ENCODE measurements at regions not wholly inside any gene's neighbourhood (a gene's known extent, or its start where the extent isn't known, plus 50 kb on each side); places are given as distances from the start of the nearest gene placed in this dataset.
"Not testable (repeated sequence)": the region's sequence is repeated elsewhere in the genome, so short reads cannot be mapped to it uniquely, and the experiment has no call there.

DNA sequence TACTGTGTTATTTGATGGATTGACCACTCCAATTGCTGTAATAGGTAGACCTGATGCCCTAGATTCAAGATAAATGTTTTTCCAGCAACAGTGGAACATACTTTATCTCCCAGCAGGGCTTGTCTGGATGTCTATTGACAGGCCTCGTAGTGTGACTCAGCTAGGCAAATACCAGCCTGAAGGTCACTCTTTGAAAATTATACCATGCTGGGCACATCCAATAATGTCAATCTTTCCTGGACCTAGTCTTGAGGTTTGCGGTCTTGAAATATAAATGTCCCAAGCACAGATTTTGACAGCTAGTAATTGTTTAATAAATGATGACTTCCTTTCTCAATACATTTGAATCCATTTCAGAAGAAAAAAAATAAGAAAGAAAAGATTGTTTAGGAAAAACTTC, 1138.0 kb upstream of the TMPRSS15 start:
- DNase-seq, result no peak

DNA sequence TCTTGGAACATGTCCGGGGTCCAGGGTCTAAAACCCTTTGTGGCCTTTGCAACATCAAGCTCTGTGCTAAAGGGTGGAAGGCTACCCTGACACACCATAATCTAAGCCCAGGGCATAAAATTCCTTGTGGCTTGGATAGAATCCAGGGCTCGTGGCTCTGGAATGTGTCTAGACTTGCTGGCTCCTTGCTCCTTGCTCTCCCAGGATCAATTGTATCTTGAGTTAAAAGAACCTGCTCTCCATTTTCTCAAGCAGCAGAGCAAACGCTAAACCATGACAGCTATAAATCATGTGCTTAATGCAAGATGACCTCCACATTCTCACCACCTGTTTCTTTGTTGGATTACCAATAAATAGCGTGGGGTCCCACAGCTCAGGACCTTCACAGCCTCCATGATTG, 1140.9 kb upstream of the TMPRSS15 start:
- DNase-seq, result not testable (repeated sequence)

DNA sequence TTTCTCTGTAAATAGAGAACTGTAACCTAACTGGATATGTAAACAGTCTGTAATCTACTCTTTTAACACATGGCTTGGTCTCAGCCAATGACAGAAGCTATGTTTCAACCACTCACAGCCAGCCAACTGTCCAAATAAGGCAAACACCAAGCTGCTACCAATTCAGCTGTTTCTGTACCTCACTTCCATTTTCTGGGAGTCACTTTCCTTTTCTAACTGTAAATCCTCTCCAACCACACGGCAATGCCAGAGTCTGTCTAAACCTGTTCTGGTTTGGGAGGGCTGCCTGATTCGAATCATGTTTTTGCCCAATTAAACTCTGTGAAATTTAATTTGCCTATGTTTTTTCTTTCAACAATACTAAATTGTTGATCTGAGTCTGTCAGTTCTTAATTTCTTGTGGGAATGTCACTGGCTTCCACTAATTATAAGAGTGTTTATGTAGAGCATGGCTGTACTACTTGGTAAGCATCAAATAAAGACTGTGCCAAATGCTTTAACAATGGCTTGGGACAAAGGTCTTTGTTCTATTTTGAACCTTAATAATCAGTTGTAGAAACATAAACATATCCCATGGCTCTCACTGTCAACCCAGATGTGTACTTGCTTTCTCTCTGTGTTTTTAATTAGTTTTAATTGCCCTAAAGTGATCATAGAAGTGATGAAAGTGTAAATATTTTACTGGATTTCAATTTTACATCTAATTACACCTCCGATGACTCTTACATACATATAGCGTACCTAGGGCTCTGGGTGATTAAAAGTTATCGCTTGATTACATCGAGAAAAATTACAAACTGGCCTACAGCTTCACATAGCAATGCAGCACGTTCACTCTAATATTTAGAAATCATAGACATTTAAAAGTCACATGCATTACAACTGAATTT, 1144.6 kb upstream of the TMPRSS15 start:
- no peak for DNase-seq

DNA sequence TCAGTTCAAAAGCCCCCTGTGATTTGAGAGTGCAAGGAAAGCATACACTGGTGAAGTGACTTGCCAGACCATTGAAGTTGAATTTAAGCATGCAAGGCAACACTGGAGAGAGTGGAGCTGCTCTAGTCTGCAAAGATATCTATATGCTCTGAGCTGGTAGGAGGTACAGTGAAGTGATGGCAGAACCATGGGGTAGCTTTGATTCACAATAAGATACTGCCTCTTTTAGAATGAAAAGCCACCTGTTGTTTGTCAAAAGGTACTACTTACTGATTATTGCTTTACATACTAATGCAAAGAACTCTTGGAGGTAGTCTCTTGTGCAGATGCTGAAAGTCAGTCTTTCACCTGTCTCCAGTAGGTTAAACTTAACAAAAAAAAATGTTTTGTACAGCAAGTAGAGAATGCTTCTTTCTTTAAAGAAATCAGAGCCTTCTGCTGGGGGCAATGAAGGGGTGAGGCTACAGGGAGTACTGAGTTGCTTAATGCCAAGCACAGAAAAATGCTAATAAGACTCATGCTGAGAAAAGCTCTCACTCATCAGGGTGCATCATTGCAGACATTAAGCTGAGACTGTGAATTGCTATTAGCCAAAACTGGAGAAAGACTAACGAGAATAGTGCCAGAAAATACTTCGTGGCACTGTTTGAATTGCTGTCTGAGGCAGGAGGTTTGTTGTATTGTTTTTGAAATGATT, 1150.5 kb upstream of the TMPRSS15 start:
- DNase-seq, result no peak

DNA sequence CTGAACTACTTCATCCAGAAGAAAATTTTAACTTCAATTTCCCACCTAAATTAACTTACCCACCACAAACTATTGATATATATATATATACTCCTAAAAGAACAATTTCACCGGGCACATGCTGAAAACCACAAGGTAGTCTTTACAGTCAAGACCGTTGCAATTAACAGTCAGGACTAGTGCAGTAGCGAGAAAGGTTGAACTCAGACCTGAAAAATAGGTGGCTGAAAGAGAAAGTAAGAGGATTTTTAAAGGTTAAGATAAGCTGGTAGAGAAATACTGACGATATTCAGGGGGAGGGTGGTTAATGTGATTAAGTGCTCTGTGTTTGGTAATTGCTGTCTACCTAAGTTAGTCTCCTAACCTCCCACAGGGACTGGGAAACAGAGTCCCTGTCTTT, 1153.5 kb upstream of the TMPRSS15 start:
- no peak for DNase-seq

DNA sequence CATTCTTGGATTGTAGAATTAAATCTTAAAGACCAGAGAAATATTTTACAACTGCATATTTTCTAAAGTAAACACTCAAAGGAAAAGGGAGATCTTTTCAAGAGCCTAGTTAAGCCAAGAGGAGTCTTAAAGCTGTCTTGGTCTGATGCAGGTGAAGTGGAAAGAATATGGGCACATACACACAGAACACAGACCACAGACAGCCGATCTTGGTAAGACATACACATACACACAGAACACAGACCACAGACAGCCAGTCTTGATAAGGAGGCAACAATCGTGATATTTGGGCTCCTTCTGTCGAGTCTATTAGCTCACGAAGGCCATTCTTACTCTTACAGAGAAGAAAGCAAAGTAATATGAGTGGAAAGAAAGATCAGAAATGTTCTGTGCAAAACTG, 1153.9 kb upstream of the TMPRSS15 start:
- DNase-seq, result no peak

- no peak for DNase-seq
These were observed 1162.0 kb upstream of the TMPRSS15 start for GRCh38 chr21:19565587-19565986.

DNA sequence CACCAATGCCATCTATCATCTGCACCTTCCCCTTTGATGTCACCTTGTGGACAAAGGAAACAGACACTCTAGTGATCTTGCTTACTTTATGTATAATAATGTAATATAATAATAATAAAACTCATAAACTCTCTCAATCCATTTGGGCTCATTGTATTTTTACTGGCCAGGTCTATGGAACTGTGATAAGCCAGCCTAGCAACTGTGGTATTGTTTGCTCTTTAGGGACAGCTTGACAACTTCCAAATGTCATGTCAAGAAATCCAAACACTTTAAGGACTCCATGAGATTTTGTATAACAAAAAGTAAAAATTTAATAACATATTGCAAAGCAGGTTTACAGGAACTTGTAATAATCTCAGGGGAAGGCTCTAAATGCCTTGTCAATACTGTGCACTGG, 1163.4 kb upstream of the TMPRSS15 start:
- no peak for DNase-seq

- no peak for DNase-seq
These were observed 1173.8 kb upstream of the TMPRSS15 start for GRCh38 chr21:19577381-19577780.

DNA sequence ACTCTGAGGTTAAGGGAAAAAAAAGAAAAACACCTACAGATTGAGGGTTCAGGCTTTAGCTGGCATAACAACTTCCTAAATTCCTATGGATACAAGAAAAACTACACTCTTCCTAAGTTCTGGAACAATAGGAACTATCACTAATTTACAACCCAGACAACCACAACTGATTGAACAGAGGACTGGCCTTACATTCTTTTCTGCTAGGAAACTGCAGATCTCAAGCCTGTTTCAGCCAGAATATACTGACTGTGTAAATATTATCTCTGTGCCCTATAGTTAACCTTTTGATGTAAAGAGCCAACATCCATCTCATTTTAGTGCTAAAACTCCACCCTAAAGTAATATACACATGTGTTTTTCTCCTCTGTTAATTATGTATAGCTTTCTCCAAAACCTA, 1186.5 kb upstream of the TMPRSS15 start:
- DNase-seq, result no peak

GRCh38 chr21:19603011-19603593, 1199.5 kb upstream of the TMPRSS15 start:
- no peak for DNase-seq

GRCh38 chr21:19608101-19608621, 1204.6 kb upstream of the TMPRSS15 start:
- DNase-seq, result no peak

DNA sequence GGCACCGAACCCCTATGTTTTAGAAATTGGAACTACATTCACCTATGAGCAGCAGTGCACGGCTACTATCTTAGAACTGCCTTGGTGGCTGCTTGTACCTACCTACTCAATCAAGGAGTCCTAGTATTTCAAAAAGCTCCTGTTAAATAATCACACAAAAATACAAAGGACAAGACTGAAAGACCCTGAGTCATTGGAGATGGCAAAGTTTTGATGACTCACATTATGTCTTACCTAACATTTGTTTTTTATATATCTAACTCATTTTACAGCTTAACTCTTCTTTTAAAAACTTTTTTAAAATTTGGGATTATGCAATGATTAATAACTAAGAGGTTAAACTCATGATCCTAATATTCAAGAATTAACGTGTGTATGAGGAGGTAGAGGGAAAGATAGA, 1206.0 kb upstream of the TMPRSS15 start:
- no peak for DNase-seq

DNA sequence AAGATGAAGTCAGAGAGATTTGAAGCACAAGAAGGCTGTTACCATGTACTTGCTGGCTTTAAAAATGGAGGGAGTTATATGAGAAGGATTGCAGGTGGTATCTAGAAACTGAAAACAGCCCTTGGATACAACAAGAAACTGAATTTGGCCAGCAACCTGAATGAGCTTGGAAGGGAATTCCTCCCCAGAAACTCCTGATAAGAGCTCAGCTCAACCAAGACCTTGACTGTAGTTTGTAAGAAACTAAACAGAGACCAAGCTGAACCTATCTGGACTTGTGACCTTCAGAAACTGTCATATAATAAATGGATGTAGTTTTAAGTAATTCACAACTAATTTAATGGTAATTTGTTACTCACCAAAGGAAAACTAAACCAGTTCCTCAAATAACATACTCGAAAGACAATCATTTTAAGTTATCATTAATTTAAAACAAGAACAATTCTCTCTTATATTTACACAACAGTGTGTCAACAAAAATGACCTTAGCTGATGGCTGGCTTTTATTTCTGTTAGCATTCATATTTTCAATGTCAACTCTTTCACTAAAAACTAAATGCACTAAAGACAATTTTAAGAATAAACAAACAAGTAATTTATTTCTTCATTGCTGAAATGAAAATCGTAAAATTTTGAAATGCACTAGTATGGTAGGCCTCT, 1218.4 kb upstream of the TMPRSS15 start:
- DNase-seq, result no peak

DNA sequence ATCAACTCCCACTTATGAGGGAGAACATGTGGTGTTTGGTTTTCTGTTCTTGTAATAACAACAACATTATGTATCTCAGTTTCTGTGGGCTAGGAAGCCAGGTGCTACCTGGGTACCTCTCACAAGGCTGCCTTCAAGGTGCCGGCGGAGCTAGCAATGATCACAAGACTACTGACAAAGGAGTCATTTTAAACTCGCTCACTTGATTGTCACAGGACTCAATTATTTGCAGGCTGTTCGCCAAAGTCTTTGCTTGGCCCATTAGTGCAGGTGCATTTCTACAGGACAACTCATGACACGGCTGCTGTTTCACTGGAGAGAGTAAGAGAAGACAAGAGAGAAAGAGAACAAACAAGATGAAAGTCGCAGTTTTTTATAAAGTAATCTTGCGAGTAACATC, 1237.4 kb upstream of the TMPRSS15 start:
- no peak for DNase-seq

DNA sequence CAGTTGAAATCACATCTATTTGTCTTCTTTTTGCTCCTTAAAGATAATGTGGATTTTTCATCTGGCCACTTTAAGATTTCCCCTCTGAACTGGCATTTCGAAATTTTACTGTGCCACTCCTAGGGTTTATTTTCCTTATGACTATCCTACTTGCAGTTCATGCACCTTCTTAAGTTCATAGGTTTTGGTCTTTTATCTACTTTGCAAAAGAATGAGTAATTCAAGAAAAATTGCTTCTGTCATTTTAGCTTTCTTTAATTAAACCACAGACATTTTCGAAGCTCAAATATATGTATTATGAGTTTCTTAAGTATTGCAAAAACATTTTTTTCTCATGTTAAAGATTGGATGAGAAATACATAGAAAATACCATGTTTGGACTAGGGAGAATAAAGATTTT, 1244.8 kb upstream of the TMPRSS15 start:
- DNase-seq, result no peak

DNA sequence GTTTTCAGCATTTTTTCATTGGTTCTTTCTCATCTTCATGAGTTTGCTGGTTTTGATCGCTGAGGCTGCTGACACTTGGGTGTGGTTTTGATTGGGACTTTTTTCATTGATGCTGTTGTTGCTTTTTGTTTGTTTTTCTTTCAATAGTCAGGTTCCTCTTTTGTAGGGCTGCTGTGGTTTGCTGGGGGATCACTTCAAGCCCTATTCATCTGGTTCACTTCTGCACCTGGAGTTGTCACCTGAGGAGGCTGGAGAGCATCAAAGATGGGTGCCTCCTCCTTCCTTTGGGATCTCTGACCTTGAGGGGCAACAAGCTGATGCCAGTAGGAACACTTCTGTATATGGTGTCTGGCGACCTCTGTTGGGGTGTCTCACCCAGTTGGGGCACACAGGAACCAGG, 1279.9 kb upstream of the TMPRSS15 start:
- DNase-seq, result no peak

DNA sequence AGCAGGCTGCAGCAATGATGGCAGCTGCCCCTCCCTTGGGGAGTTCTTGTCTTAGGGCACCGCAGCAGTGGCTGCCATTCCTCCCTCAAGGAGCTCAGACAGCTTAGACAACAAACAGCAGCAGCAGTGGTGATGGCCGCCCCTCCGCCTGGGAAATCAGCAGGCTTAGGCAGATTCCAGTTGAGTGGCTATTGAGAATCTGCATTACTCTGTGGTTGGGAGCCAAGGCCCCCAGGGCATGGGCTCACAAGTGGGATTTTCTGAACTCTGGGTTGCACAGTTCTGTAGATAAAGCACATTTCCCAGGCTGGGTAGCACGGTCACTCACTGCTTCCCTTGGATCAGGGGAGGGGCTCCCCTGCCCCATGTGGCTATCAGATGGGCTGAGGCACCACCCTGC, 1280.7 kb upstream of the TMPRSS15 start:
- no peak for DNase-seq

DNA sequence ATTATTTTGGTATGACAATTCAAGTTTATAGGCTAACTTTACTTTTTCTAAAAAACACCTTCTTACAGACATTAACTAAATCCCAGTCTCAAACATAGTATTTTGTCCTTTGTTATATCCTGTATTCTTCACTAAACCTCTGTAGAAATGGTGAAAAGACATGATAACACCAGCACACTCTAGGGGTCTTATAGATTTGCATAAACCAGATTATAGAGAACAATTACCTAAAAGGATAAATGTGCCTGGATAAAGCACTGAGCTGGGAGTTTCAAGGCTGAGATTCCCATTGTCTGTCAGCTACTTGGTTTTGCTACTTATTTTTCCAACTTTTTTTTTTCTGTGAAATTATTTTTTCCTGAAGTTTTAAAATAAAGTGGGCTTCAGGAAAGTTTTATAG, 1288.6 kb upstream of the TMPRSS15 start:
- DNase-seq, result no peak

DNA sequence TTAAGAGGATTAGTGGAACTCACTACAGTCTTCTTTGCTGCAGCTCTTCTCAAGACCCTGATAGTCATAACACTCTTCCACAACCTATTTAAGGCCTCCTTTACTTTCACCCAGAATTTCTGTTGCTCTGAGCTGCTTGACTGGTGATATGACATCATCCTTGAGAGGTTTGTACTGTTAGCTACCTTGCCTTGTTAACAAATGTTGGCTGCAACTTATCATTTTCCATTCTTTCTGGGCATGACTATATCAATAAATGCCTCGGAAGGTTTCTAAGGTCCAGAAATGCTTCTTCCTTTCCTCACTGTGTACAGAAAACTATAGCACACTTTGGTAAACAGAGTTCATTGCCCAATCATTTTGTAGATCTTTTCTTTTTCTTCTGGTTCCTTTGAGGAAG, 1292.2 kb upstream of the TMPRSS15 start:
- no peak for DNase-seq

GRCh38 chr21:19700476-19700875, 1296.9 kb upstream of the TMPRSS15 start:
- no peak for DNase-seq

DNA sequence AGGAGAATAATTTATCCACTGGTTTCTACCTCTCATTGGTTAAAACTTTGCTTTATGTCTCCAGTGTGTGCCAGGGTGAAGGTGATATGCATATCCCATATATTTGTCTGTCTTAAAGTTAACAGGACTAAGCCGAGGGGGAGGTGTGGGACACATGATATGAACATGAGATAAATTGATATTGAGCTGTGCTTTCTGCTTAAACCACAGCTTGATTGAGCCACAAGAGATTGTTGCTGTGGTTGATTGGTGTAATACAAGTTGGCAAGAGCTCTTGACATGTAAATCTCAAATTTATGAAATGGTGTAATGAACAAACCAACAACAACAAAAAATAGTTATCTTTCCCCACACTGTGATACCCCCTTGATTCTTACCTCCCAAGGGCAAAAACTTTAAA, 1295.5 kb upstream of the NCAM2 start:
- DNase-seq, result no peak

GRCh38 chr21:19704832-19705231, 1293.4 kb upstream of the NCAM2 start:
- no peak for DNase-seq

All from SW 1271 (cell line).